22Rv1 (cell line): ENCODE measurements at regions not wholly inside any gene's neighbourhood (a gene's known extent, or its start where the extent isn't known, plus 50 kb on each side); places are given as distances from the start of the nearest gene placed in this dataset.

Experiments
- CTCF ChIP-seq: fragments of 450-650 bp; IDR thresholded peaks from 2 replicates; pipeline ENCODE4 v1.5.1; 2017; ENCODE audit warnings: mild to moderate bottlenecking
- ZFX ChIP-seq: fragments of 450-650 bp; IDR thresholded peaks from 2 replicates; pipeline ENCODE4 v1.6.1; 2017; ENCODE audit warnings: antibody characterized with exemption, borderline replicate concordance

DNA sequence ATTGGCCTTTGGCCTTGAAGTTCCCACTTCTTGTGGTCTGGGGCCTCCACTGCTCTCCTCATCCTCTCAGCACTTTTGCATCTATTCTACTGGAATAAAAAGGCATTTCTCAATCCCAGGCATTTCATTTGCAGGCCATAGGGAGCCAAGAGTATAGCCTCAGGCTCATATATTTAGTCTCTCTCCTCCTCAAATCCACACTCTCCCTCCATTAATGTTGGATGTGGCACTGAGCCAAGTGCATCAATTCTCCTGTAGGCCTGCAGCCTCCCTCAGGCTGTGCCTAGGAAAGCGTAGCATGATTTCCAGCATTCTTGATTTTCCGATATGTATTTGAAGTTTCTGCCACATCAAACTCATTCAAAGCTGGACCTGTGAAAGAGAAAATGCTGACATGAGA, 211.5 kb upstream of the CPNE8 start:
- no peak for TF ChIP-seq CTCF
- TF ChIP-seq ZFX: no peak
